ENCODE measurements at regions not wholly inside any gene's neighbourhood (a gene's known extent, or its start where the extent isn't known, plus 50 kb on each side); places are given as distances from the start of the nearest gene placed in this dataset.

- TF ChIP-seq POLR2A (IDR thresholded peaks at IDR 0.05): no peak
- TF ChIP-seq CTCF (IDR thresholded peaks at IDR 0.05): no peak
- TF ChIP-seq POLR2AphosphoS5 (IDR thresholded peaks at IDR 0.05): no peak
These were observed 459.7 kb downstream of the MMUT start for GRCh38 chr6:49003348-49003747.
